HTR-8/SVneo (cell line): ENCODE measurements at regions not wholly inside any gene's neighbourhood (a gene's known extent, or its start where the extent isn't known, plus 50 kb on each side); places are given as distances from the start of the nearest gene placed in this dataset.
"Not testable (repeated sequence)": the region's sequence is repeated elsewhere in the genome, so short reads cannot be mapped to it uniquely, and the experiment has no call there.

ENCODE experiments used
- DNase-seq: peaks from one replicate; pipeline ENCODE4 v3.0.0; 2011; ENCODE audit warnings: low spot score, mixed read lengths; ENCODE audit not compliant: insufficient read length
- FAIRE-seq: peaks from 2 replicates; lab custom pipeline; 2011; peaks lifted over from hg19 to GRCh38; lab: Jason Lieb, UNC

- no peak for FAIRE-seq
- no peak for DNase-seq
Observed at GRCh38 chr2:6167592-6168138, 475.5 kb downstream of the SOX11 start.

GRCh38 chr2:6168485-6168884 lies 476.3 kb downstream of the SOX11 start:
- no peak for FAIRE-seq
- DNase-seq: no peak

GRCh38 chr2:6171294-6171693 lies 479.1 kb downstream of the SOX11 start:
- DNase-seq (no peak), FAIRE-seq (no peak)

- DNase-seq (no peak), FAIRE-seq (no peak)
Observed at GRCh38 chr2:6177811-6178210, 485.6 kb downstream of the SOX11 start.

- no peak for FAIRE-seq
- peak; percentile 2 for DNase-seq
Observed at GRCh38 chr2:6181525-6181924, 489.3 kb downstream of the SOX11 start.

- no peak for FAIRE-seq
- no peak for DNase-seq
Observed at GRCh38 chr2:6181926-6182325, 489.7 kb downstream of the SOX11 start.

GRCh38 chr2:6183226-6183625 lies 491.0 kb downstream of the SOX11 start:
- FAIRE-seq: no peak
- no peak for DNase-seq

- DNase-seq: no peak
- no peak for FAIRE-seq
Observed at GRCh38 chr2:6184532-6185292, 492.5 kb downstream of the SOX11 start.

- FAIRE-seq: no peak
- no peak for DNase-seq
Observed at GRCh38 chr2:6186332-6187151, 494.4 kb downstream of the SOX11 start.

- no peak for FAIRE-seq
- no peak for DNase-seq
Observed at GRCh38 chr2:6196449-6196848, 504.3 kb downstream of the SOX11 start.

- not testable (repeated sequence) for DNase-seq, FAIRE-seq
Observed at GRCh38 chr2:6198370-6198919, 506.3 kb downstream of the SOX11 start.

- FAIRE-seq (no peak), DNase-seq (no peak)
Observed at GRCh38 chr2:6202756-6203155, 510.6 kb downstream of the SOX11 start.

GRCh38 chr2:6203291-6203959 lies 511.2 kb downstream of the SOX11 start:
- DNase-seq (no peak), FAIRE-seq (no peak)

GRCh38 chr2:6206882-6207281 lies 514.7 kb downstream of the SOX11 start:
- FAIRE-seq (no peak), DNase-seq (no peak)

- FAIRE-seq (no peak), DNase-seq (no peak)
Observed at GRCh38 chr2:6211236-6211635, 519.1 kb downstream of the SOX11 start.

GRCh38 chr2:6212491-6212890 lies 520.3 kb downstream of the SOX11 start:
- DNase-seq: no peak
- FAIRE-seq: no peak

- FAIRE-seq (no peak), DNase-seq (no peak)
Observed at GRCh38 chr2:6213056-6213780, 521.0 kb downstream of the SOX11 start.

- FAIRE-seq (no peak), DNase-seq (no peak)
Observed at GRCh38 chr2:6214471-6214870, 522.3 kb downstream of the SOX11 start.

GRCh38 chr2:6215053-6215452 lies 522.9 kb downstream of the SOX11 start:
- DNase-seq (no peak), FAIRE-seq (no peak)

GRCh38 chr2:6216234-6216633 lies 524.0 kb downstream of the SOX11 start:
- FAIRE-seq: no peak
- DNase-seq: no peak
